ENCODE measurements at regions not wholly inside any gene's neighbourhood (a gene's known extent, or its start where the extent isn't known, plus 50 kb on each side); places are given as distances from the start of the nearest gene placed in this dataset.

GRCh38 chr1:55685560-55685959 is 470.4 kb upstream of the USP24 start:
- DNase-seq (ENCODE audit: low read depth in 2 of 2) = no peak

- no peak for DNase-seq (ENCODE audit: low read depth in 2 of 2)
Observed at GRCh38 chr1:55684131-55684650, 469.0 kb upstream of the USP24 start.

GRCh38 chr1:55682198-55682597 is 467.0 kb upstream of the USP24 start:
- DNase-seq (ENCODE audit: low read depth in 2 of 2) = no peak

GRCh38 chr1:55679971-55680370 is 464.8 kb upstream of the USP24 start:
- no peak for DNase-seq (ENCODE audit: low read depth in 2 of 2)

GRCh38 chr1:55673416-55673815 is 458.3 kb upstream of the USP24 start:
- no peak for DNase-seq (ENCODE audit: low read depth in 2 of 2)

GRCh38 chr1:55670331-55671082 is 455.3 kb upstream of the USP24 start:
- DNase-seq (ENCODE audit: low read depth in 2 of 2) = no peak

- no peak for DNase-seq (ENCODE audit: low read depth in 2 of 2)
Observed at GRCh38 chr1:55669293-55669692, 454.1 kb upstream of the USP24 start.

- no peak for DNase-seq (ENCODE audit: low read depth in 2 of 2)
Observed at GRCh38 chr1:55662875-55663274, 447.7 kb upstream of the USP24 start.

- DNase-seq (ENCODE audit: low read depth in 2 of 2) = no peak
Observed at GRCh38 chr1:55658917-55659316, 443.8 kb upstream of the USP24 start.

GRCh38 chr1:55654750-55655149 is 439.6 kb upstream of the USP24 start:
- no peak for DNase-seq (ENCODE audit: low read depth in 2 of 2)

- no peak for DNase-seq (ENCODE audit: low read depth in 2 of 2)
Observed at GRCh38 chr1:55654171-55654570, 439.0 kb upstream of the USP24 start.

- no peak for DNase-seq (ENCODE audit: low read depth in 2 of 2)
Observed at GRCh38 chr1:55650444-55650843, 435.3 kb upstream of the USP24 start.

GRCh38 chr1:55646181-55646580 is 431.0 kb upstream of the USP24 start:
- DNase-seq (ENCODE audit: low read depth in 2 of 2) = no peak

- DNase-seq (ENCODE audit: low read depth in 2 of 2) = no peak
Observed at GRCh38 chr1:55645270-55645669, 430.1 kb upstream of the USP24 start.

GRCh38 chr1:55641947-55642346 is 426.8 kb upstream of the USP24 start:
- DNase-seq (ENCODE audit: low read depth in 2 of 2) = no peak

- peak in 1 of 2 donors; percentile 2 for DNase-seq (ENCODE audit: low read depth in 2 of 2)
Observed at GRCh38 chr1:55640708-55641473, 425.7 kb upstream of the USP24 start.

- DNase-seq (ENCODE audit: low read depth in 2 of 2) = no peak
Observed at GRCh38 chr1:55639526-55639925, 424.4 kb upstream of the USP24 start.

GRCh38 chr1:55639051-55639450 is 423.9 kb upstream of the USP24 start:
- DNase-seq (ENCODE audit: low read depth in 2 of 2) = no peak

- no peak for DNase-seq (ENCODE audit: low read depth in 2 of 2)
Observed at GRCh38 chr1:55636696-55637095, 421.5 kb upstream of the USP24 start.

- no peak for DNase-seq (ENCODE audit: low read depth in 2 of 2)
Observed at GRCh38 chr1:55635856-55636255, 420.7 kb upstream of the USP24 start.

GRCh38 chr1:55634516-55634915 is 419.4 kb upstream of the USP24 start:
- DNase-seq (ENCODE audit: low read depth in 2 of 2) = no peak

- DNase-seq (ENCODE audit: low read depth in 2 of 2) = no peak
Observed at GRCh38 chr1:55632906-55633305, 417.7 kb upstream of the USP24 start.

- DNase-seq (ENCODE audit: low read depth in 2 of 2) = no peak
Observed at GRCh38 chr1:55632058-55632457, 416.9 kb upstream of the USP24 start.
